Erythroblast (primary cell): ENCODE measurements at regions not wholly inside any gene's neighbourhood (a gene's known extent, or its start where the extent isn't known, plus 50 kb on each side); places are given as distances from the start of the nearest gene placed in this dataset.
"Not testable (repeated sequence)": the region's sequence is repeated elsewhere in the genome, so short reads cannot be mapped to it uniquely, and the experiment has no call there.

Source experiments
- DNase-seq, 2 experiments: peaks; one replicate each; lab custom pipeline; 2025; lab: John Stamatoyannopoulos, UW
- GATA1 ChIP-seq: IDR thresholded peaks from 2 replicates; pipeline ENCODE4 v1.6.1; 2011; ENCODE audit warnings: low read depth, mild to moderate bottlenecking, control low read depth, low read length, moderate library complexity
- POLR2A ChIP-seq: IDR thresholded peaks from 2 replicates; pipeline ENCODE4 v1.6.1; 2011; ENCODE audit warnings: mild to moderate bottlenecking, low read length

- TF ChIP-seq GATA1 (no peak), POLR2A (no peak)
- no peak for DNase-seq
Measured at GRCh38 chr10:30705625-30706149, 76.1 kb upstream of the LYZL2 start.

- DNase-seq: no peak
- TF ChIP-seq GATA1 (no peak), POLR2A (no peak)
Measured at GRCh38 chr10:30705101-30705624, 75.6 kb upstream of the LYZL2 start.

GRCh38 chr10:30704601-30705100 is 75.1 kb upstream of the LYZL2 start:
- not testable (repeated sequence) for DNase-seq

GRCh38 chr10:30704026-30704600 is 74.6 kb upstream of the LYZL2 start:
- TF ChIP-seq GATA1 (no peak), POLR2A (no peak)

GRCh38 chr10:30703446-30703845 is 73.9 kb upstream of the LYZL2 start:
- not testable (repeated sequence) for DNase-seq

More at GRCh38 chr10:30704026-30704600, 74.6 kb upstream of the LYZL2 start:
- DNase-seq: no peak

- no peak for TF ChIP-seq POLR2A
- TF ChIP-seq GATA1: no peak
Measured at GRCh38 chr10:30702860-30703259, 73.3 kb upstream of the LYZL2 start.

GRCh38 chr10:30701451-30702173 is 72.1 kb upstream of the LYZL2 start:
- no peak for DNase-seq
- TF ChIP-seq POLR2A: no peak
- TF ChIP-seq GATA1: no peak

More at GRCh38 chr10:30702860-30703259, 73.3 kb upstream of the LYZL2 start:
- DNase-seq: no peak

GRCh38 chr10:30697806-30698205 is 68.3 kb upstream of the LYZL2 start:
- no peak for DNase-seq
- TF ChIP-seq POLR2A: no peak

GRCh38 chr10:30697221-30697620 is 67.7 kb upstream of the LYZL2 start:
- not testable (repeated sequence) for DNase-seq

GRCh38 chr10:30696416-30697185 is 67.0 kb upstream of the LYZL2 start:
- DNase-seq: not testable (repeated sequence)

GRCh38 chr10:30695481-30696236 is 66.1 kb upstream of the LYZL2 start:
- DNase-seq: not testable (repeated sequence)

- no peak for DNase-seq
- TF ChIP-seq POLR2A (no peak), GATA1 (no peak)
Measured at GRCh38 chr10:30694518-30695228, 65.1 kb upstream of the LYZL2 start.

GRCh38 chr10:30691639-30692015 is 62.1 kb upstream of the LYZL2 start:
- DNase-seq: no peak
- TF ChIP-seq GATA1: no peak
- no peak for TF ChIP-seq POLR2A

- DNase-seq: not testable (repeated sequence)
Measured at GRCh38 chr10:30690948-30691638, 61.5 kb upstream of the LYZL2 start.
